KMS-11 (cell line): ENCODE measurements at regions not wholly inside any gene's neighbourhood (a gene's known extent, or its start where the extent isn't known, plus 50 kb on each side); places are given as distances from the start of the nearest gene placed in this dataset.

ENCODE experiments used
- H2AFZ ChIP-seq: fragments of 200-600 bp; sonication (generic); 2 replicates; pipeline ENCODE4 v1.6.1; 2016; ENCODE audit warnings: antibody characterized with exemption, mixed run types, low read depth
- H3K27ac ChIP-seq: fragments of 200-600 bp; sonication (generic); 2 replicates; pipeline ENCODE4 v1.6.1; 2016; ENCODE audit warnings: mild to moderate bottlenecking, mixed run types
- H3K27me3 ChIP-seq: fragments of 200-600 bp; sonication (generic); 2 replicates; pipeline ENCODE4 v1.6.1; 2017; ENCODE audit warnings: mild to moderate bottlenecking, low read depth, mixed run types, moderate library complexity; ENCODE audit not compliant: insufficient read depth
- H3K36me3 ChIP-seq: fragments of 200-600 bp; sonication (generic); 2 replicates; pipeline ENCODE4 v1.6.1; 2017; ENCODE audit warnings: mild to moderate bottlenecking, mixed run types; ENCODE audit not compliant: insufficient read depth
- H3K4me1 ChIP-seq: fragments of 200-600 bp; sonication (generic); 2 replicates; pipeline ENCODE4 v1.6.1; 2016; ENCODE audit warnings: mild to moderate bottlenecking, low read depth, mixed run types; ENCODE audit not compliant: poor library complexity, severe bottlenecking
- H3K4me2 ChIP-seq: fragments of 200-600 bp; sonication (generic); 2 replicates; pipeline ENCODE4 v1.7.0; 2016; ENCODE audit warnings: mild to moderate bottlenecking, mixed run types
- H3K4me3 ChIP-seq: fragments of 200-600 bp; sonication (generic); IDR thresholded peaks from 2 replicates; pipeline ENCODE4 v1.6.1; 2017; ENCODE audit warnings: low read depth, low read length, mixed read lengths; ENCODE audit not compliant: insufficient read depth
- H3K79me2 ChIP-seq: fragments of 200-600 bp; sonication (generic); 2 replicates; pipeline ENCODE4 v1.6.1; 2016; ENCODE audit warnings: low read depth, mixed run types; ENCODE audit not compliant: insufficient read depth
- H3K9ac ChIP-seq: fragments of 200-600 bp; sonication (generic); 2 replicates; pipeline ENCODE4 v1.6.1; 2016; ENCODE audit warnings: mild to moderate bottlenecking, mixed run types
- H4K20me1 ChIP-seq: fragments of 200-600 bp; sonication (generic); 2 replicates; pipeline ENCODE4 v1.6.1; 2016; ENCODE audit warnings: mild to moderate bottlenecking, mixed run types; ENCODE audit not compliant: insufficient read depth
- TF ChIP-seq, protein P1 (sequence below): fragments of 200-600 bp; sonication (generic); conservative IDR thresholded peaks from 2 replicates; pipeline ENCODE4 v1.6.1; 2017; ENCODE audit warnings: low read depth, mild to moderate bottlenecking, antibody characterized with exemption, low read length, moderate library complexity, mixed read lengths

DNA sequence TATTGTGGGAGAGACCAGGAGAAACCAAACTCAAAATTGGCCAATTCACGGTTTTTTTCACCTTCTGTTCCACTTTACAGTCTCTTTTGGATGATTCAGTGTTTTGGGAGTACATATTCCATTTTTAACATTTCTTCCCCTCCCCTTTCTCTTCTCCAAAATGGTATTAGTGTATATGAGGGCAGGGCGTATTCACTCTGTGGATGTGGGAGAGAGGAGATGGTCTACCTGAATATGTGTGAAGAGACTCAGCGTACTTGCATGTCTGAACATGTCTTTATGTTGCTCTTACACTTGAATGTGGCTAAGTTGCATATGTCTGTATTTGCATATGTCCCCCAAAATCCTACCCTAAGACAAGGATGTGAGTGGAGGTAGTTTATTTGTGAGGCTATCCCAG is 291.0 kb upstream of the PPP2R3A start:
- no peaks in the 10 kb centered on the region for H4K20me1 ChIP-seq
- no peak overlapping the region for H2AFZ ChIP-seq
- H3K4me3 ChIP-seq = no peak overlapping the region
- H3K36me3 ChIP-seq = no peaks in the 10 kb centered on the region
- no peaks in the 10 kb centered on the region for H3K4me1 ChIP-seq
- H3K27me3 ChIP-seq = no peaks in the 10 kb centered on the region
- TF ChIP-seq, protein P1, sequence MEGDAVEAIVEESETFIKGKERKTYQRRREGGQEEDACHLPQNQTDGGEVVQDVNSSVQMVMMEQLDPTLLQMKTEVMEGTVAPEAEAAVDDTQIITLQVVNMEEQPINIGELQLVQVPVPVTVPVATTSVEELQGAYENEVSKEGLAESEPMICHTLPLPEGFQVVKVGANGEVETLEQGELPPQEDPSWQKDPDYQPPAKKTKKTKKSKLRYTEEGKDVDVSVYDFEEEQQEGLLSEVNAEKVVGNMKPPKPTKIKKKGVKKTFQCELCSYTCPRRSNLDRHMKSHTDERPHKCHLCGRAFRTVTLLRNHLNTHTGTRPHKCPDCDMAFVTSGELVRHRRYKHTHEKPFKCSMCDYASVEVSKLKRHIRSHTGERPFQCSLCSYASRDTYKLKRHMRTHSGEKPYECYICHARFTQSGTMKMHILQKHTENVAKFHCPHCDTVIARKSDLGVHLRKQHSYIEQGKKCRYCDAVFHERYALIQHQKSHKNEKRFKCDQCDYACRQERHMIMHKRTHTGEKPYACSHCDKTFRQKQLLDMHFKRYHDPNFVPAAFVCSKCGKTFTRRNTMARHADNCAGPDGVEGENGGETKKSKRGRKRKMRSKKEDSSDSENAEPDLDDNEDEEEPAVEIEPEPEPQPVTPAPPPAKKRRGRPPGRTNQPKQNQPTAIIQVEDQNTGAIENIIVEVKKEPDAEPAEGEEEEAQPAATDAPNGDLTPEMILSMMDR = no peak
- H3K4me2 ChIP-seq = no peak overlapping the region
- no peak overlapping the region for H3K9ac ChIP-seq
- H3K27ac ChIP-seq = no peak overlapping the region
- H3K79me2 ChIP-seq = no peaks in the 10 kb centered on the region

DNA sequence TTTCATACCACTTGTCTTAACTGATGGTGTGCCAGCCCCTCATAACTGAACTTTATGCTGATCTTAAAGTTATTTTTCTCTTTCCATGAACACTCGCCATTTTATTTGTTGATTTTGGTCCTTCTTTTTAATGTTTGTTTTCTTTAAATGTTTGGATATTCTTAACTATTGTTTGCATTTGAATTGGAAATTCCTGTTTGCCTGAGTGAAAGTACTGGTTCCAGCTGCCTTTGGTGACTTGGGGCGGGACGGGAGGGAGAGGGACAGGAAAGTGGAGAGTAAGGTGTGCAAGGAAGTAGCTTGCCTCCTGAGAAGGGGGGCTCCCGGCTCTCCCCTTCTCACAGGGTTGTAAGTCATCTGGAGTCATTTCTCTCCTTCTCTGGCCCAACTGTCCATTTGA is 287.1 kb upstream of the PPP2R3A start:
- Histone ChIP-seq H3K36me3 (no peaks in the 10 kb centered on the region), H3K4me3 (no peak overlapping the region), H3K27ac (no peak overlapping the region), H2AFZ (no peak overlapping the region), H3K9ac (no peak overlapping the region), H4K20me1 (no peaks in the 10 kb centered on the region), H3K4me1 (no peaks in the 10 kb centered on the region), H3K79me2 (no peaks in the 10 kb centered on the region), H3K27me3 (no peaks in the 10 kb centered on the region), H3K4me2 (no peak overlapping the region)
- TF ChIP-seq, protein P1 = no peak

DNA sequence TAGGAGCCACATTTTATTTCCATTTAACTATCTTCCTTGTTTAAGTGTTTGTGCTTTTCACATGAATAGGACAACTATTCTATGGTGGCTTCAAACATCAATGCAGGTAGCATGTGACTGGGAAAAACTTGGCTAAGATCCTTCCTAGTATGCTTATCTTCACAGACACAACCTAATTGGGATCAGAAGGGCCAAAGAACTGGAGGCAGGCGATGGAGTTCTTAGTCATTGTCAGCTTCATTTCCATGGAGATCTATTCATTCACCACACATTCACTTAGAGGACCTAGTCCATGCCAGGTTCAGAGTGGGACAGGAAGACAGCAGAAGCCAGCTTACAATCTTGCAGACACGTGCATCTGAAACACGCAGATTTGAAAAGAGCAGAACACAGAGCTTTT is 277.5 kb upstream of the PPP2R3A start:
- no peaks in the 10 kb centered on the region for H3K4me1 ChIP-seq
- no peak overlapping the region for H2AFZ ChIP-seq
- H3K4me3 ChIP-seq = no peak overlapping the region
- H4K20me1 ChIP-seq = no peaks in the 10 kb centered on the region
- H3K79me2 ChIP-seq = no peaks in the 10 kb centered on the region
- TF ChIP-seq, protein P1 = no peak
- H3K27ac ChIP-seq = no peak overlapping the region
- H3K9ac ChIP-seq = no peak overlapping the region
- H3K27me3 ChIP-seq = no peaks in the 10 kb centered on the region
- no peaks in the 10 kb centered on the region for H3K36me3 ChIP-seq
- no peak overlapping the region for H3K4me2 ChIP-seq

- no peaks in the 10 kb centered on the region for H3K27me3 ChIP-seq
- H3K27ac ChIP-seq = no peak overlapping the region
- no peaks in the 10 kb centered on the region for H3K79me2 ChIP-seq
- no peak overlapping the region for H3K9ac ChIP-seq
- TF ChIP-seq, protein P1 = no peak
- H3K4me3 ChIP-seq = no peak overlapping the region
- H2AFZ ChIP-seq = no peak overlapping the region
- no peaks in the 10 kb centered on the region for H4K20me1 ChIP-seq
- H3K36me3 ChIP-seq = no peaks in the 10 kb centered on the region
- H3K4me1 ChIP-seq = no peaks in the 10 kb centered on the region
- no peak overlapping the region for H3K4me2 ChIP-seq
Observed at GRCh38 chr3:135690664-135691063, 274.9 kb upstream of the PPP2R3A start.
